HG03135 (cell line): ENCODE measurements at regions not wholly inside any gene's neighbourhood (a gene's known extent, or its start where the extent isn't known, plus 50 kb on each side); places are given as distances from the start of the nearest gene placed in this dataset.
"Not testable (repeated sequence)": the region's sequence is repeated elsewhere in the genome, so short reads cannot be mapped to it uniquely, and the experiment has no call there.

Experiments
- ATAC-seq: cut with Tn5 transposase; IDR thresholded peaks from one replicate; pipeline ENCODE4 v1.9.1; 2021; ENCODE audit warnings: mild to moderate bottlenecking, moderate library complexity; ENCODE audit not compliant: unreplicated experiment

DNA sequence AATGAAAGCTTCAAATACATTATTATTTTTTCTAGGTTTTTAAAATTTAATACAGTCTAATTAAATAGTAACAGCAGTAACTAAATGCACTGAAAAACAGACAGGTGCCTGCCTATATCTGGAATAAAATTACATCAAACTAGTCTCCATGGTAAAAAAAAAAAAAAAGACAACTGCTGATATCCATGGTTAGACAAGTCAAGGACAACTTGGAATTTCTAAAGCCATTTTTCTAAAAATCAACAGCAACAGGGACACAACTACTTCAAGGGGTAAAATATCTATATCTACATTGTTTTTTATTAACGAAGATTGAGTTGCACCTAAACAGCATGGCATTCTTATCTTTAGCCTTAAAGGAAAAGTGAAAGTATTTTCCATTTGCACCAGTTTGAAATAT, 74.7 kb upstream of the VPREB1 start:
- no peak for ATAC-seq

DNA sequence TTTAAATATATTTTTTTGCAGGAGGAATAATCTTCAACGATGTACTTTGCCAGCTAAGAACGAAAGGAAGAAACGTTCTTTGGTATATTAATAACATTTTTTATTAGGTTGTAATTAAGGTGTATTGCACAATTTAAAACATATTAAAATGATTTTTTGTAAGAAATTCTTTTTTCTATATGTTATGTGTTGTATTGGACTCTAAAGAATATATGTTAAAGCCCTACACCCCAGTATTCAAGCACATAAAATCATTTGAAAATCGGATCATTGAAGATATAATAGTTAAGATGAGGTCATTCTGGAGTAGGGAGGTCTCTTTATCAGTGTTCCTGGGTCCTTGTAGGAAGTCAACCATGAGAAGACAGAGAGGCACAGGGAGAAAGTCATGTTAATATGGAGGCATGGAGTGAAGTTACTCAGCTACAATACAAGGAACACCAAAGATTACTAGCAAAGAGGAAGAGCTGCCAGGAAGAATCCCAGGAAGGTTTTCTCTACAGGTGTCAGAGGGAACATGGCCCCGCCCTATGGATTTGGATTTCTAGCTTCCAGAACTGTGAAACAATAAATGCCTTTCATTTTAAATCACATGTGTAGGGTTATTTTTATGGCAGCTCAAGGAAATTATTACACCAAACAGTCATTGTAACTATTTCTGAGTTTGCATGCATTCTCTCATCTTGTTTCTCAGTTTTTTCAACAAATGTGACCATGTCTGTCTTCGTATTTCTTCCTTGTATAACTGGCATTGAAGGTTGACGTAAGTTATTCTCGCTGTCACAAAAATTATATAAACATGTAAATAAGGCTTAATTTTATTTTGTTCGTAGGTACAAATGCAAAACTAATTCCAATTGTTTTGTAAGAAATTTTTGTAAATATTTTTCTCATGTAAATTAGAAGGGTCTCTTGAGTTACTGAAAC, 75.4 kb upstream of the VPREB1 start:
- no peak for ATAC-seq

- ATAC-seq, result peak; percentile 20
Measured at GRCh38 chr22:22168190-22168940, 76.2 kb upstream of the VPREB1 start.

DNA sequence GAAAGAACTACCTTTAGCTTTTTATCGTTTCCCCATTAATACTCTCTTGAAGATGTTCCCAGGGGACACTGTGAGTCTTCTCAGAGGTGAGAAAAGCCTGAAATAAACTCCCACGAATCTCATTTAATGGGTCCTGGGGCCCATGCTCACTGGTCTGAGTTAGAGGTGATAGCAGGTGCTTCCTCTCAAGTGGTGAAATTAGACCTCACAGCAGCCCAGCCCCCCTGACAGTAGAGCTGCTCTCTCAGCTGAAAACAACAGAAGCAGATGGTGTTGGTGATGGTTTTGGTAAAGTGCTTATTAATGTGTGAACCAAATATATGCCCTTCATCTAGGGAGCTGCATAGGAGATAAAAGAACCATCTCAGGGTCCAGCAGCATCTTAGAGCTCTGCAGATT, 76.8 kb upstream of the VPREB1 start:
- ATAC-seq, result peak; percentile 80

GRCh38 chr22:22166941-22167713, 77.5 kb upstream of the VPREB1 start:
- peak; percentile 5 for ATAC-seq

- no peak for ATAC-seq
Measured at GRCh38 chr22:22165936-22166710, 78.5 kb upstream of the VPREB1 start.

DNA sequence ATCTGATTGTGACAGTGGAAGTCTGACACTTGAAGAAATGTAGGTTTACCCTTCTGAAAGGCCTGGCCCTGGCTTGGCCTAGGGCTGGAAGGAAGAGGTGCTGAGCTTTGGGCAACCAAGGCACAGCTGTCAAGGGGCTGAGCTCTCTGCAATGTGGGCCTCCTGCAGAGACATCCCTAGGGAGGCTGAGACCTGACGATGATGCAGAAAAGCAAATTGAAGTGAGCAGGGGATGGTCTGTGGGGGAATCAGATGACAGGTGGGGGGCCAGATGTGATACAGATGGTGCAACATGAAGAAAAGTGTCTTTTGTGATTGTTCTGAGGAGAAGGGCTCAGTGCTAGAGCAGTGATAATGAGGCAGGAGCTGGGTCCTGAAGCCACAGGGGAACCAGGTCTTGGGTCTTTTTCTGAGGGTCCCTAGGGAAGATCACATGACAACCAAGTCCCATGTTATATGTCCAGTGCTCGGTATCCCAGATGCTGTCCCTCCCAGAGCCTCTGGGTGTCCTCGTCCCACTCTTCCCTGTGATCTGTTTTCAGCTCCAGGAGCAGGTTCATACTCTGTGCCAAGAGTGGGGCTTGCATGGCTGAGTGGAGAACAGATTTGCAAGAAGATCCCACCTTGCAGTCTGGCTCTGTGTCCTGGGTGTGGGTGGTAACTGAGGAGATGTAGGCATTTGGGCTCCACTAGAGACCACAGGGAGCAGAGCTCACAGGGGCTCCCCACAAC, 79.9 kb upstream of the VPREB1 start:
- ATAC-seq, result no peak

DNA sequence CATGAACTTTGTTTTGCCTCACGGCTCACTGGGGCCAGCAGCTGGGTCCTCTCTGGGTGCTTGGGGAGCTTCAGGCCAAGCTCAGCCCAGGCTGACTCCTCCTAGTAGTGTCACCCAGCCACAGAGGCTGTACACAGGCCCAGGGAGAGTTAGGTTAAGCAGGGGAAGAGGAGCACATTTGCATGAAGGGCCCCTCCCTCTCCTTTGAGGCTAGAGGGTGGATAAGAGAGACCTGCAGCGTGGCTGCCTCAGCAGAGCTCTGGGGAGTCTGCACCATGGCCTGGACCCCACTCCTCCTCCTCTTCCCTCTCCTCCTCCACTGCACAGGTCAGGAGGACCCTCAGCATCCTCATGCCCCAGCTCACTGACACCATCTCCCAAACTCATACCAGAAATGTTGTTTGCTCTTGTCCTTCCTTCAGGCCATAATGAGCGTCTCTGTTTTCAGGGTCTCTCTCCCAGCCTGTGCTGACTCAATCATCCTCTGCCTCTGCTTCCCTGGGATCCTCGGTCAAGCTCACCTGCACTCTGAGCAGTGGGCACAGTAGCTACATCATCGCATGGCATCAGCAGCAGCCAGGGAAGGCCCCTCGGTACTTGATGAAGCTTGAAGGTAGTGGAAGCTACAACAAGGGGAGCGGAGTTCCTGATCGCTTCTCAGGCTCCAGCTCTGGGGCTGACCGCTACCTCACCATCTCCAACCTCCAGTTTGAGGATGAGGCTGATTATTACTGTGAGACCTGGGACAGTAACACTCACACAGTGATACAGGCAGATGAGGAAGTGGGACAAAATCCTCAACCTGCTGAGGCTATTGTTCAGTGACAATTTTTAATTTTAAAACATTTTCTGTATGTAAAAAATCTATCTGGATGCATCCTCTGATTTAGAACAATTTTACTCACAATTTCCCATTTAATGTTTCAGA, 82.4 kb upstream of the VPREB1 start:
- peak; percentile 75 for ATAC-seq

GRCh38 chr22:22160768-22161167, 83.8 kb upstream of the VPREB1 start:
- ATAC-seq, result not testable (repeated sequence)

DNA sequence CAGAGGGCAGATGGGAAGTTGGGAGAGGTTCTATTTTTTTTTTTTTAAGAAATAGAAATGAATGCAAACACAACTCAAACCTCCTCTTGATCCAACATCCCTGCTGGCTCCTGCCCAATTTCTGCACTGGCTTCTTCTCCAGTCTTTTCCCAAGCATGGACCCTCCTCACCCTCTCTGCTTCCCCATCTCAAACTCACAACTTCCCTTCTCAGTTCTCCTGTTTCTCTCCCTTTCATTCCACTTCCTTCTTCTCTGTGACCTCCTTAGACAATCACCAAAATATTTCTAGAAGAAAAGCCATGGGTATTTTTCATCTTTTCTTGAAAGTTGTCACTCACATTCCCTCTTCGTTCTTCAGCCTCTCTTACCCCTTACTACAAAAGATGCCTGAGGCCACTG, 85.2 kb upstream of the VPREB1 start:
- ATAC-seq, result no peak

DNA sequence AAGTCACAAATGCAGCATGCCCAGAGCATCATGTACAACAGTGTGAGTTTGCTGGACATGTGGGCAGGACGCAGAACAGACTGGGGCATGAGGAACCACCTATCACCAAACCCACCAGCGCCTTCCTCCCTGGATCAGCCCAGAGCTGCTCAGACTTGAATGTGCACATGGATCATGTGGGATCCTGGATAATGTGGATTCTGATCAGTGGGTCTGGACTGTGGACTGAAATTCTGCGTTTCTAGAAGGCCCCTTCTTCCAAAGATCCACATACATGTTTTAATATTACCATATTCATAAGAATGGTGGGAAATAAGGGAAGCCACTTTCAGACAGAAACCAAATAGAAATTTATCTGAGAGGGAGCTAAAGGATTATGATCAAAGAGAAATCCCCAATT, 85.6 kb upstream of the VPREB1 start:
- ATAC-seq, result no peak

- ATAC-seq, result no peak
Measured at GRCh38 chr22:22158207-22158816, 86.3 kb upstream of the VPREB1 start.

GRCh38 chr22:22157348-22157725, 87.2 kb upstream of the VPREB1 start:
- peak; percentile 46 for ATAC-seq

- ATAC-seq, result peak; percentile 70
Measured at GRCh38 chr22:22156716-22157347, 87.8 kb upstream of the VPREB1 start.

GRCh38 chr22:22156348-22156715, 88.3 kb upstream of the VPREB1 start:
- ATAC-seq, result no peak

GRCh38 chr22:22155607-22156006, 89.0 kb upstream of the VPREB1 start:
- no peak for ATAC-seq

- ATAC-seq, result no peak
Measured at GRCh38 chr22:22155146-22155545, 89.4 kb upstream of the VPREB1 start.

GRCh38 chr22:22154040-22154439, 90.5 kb upstream of the VPREB1 start:
- ATAC-seq, result no peak
